Right lobe of liver (tissue), 6 donors: ENCODE measurements at regions not wholly inside any gene's neighbourhood (a gene's known extent, or its start where the extent isn't known, plus 50 kb on each side); places are given as distances from the start of the nearest gene placed in this dataset.

Experiments
- ATAC-seq, 4 donors: fragments of 200-7000 bp; cut with Tn5 transposase; one replicate each; pipeline ENCODE4 v1.9.1; 2020; ENCODE audit warnings: mild to moderate bottlenecking in 4 of 4, moderate library complexity in 4 of 4
- DNase-seq, 3 donors: peaks; one replicate each; pipeline ENCODE4 v3.0.0-alpha.2; 2020
- H3K27ac ChIP-seq, 3 donors: fragments of 200-600 bp; one replicate each; pipeline ENCODE4 v1.8.0; 2022
- H3K27me3 ChIP-seq, 2 donors: fragments of 200-600 bp; one replicate each; pipeline ENCODE4 v1.8.0; 2022
- H3K36me3 ChIP-seq, 4 donors: fragments of 200-600 bp; sonication (generic) in 1 of 4; one replicate each; pipeline versions ENCODE4 v1.5.1 to v1.8.0; 2017 to 2022; ENCODE audit warnings: control low read depth in 1 of 4
- H3K4me1 ChIP-seq, 4 donors: fragments of 200-600 bp; sonication (generic) in 1 of 4; one replicate each; pipeline versions ENCODE4 v1.5.1 to v1.8.0; 2017 to 2022; ENCODE audit warnings: control low read depth in 1 of 4
- H3K4me3 ChIP-seq, 3 donors: fragments of 200-600 bp; one replicate each; pipeline ENCODE4 v1.8.0; 2022
- H3K9me3 ChIP-seq, 4 donors: fragments of 200-600 bp; sonication (generic) in 1 of 4; one replicate each; pipeline versions ENCODE4 v1.5.1 to v1.8.0; 2017 to 2022; ENCODE audit warnings: control low read depth in 1 of 4
- POLR2A ChIP-seq: fragments of 450-650 bp; IDR thresholded peaks from one replicate; pipeline ENCODE4 v1.6.1; 2017; ENCODE audit warnings: antibody characterized with exemption, mild to moderate bottlenecking
- WGBS: methylation state at CpG from one replicate; pipeline ENCODE4 v1.1.6; 2018; ENCODE audit warnings: low coverage, low lambda C conversion rate; ENCODE audit not compliant: insufficient coverage; ENCODE audit errors: missing lambda C conversion rate; 5-methylcytosine and 5-hydroxymethylcytosine counted together
- intact Hi-C, 2 donors: fragments of 100-400 bp; cut with DNase I; formaldehyde crosslinking; loops; one replicate each; pipeline versions ENCODE4 v1.11.2 to v1.14.1; 2022
- TF ChIP-seq, protein P1 (sequence below), 4 donors: fragments of 200-600 bp in 3 of 4; fragments of 450-650 bp in 1 of 4; IDR thresholded peaks; one replicate each; pipeline versions ENCODE4 v1.5.1 to v1.8.0; 2016 to 2022; ENCODE audit warnings: antibody characterized with exemption in 4 of 4, mild to moderate bottlenecking in 2 of 4
- donor health status: DM: no; HTN: yes; CAD: no.
- donor health status: DM: no; HTN: no; CAD: no.
- donor health status: DM: no; HTN: no; CAD: no.
- donor health status: DM: no; HTN: yes; CAD: no.
- donor health status: DM: no; HTN: yes; CAD: no.

DNA sequence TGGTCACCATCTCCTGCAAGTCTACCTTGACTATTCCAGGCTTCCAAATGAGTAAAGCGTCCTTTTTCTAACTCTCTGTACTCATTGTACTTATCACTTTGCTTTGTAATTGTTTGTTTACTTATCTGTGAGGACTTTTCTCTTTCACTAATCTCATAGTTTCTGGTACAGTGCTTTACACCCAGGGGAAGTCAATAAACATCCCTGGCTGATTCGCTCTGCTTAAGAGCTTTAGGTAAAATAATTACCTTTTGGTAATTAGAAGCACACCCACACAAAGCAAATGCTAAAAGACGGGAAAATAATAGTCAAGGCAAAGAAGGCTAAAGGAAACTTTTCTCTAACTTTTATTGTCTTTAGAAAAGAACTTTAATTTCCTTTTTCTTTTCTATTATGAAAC, 466.9 kb upstream of the ROBO1 start:
- ATAC-seq = no peak
- 29% methylated on average over 3 of the region's 3 CpGs for WGBS
- TF ChIP-seq POLR2A = no peak
- TF ChIP-seq, protein P1, sequence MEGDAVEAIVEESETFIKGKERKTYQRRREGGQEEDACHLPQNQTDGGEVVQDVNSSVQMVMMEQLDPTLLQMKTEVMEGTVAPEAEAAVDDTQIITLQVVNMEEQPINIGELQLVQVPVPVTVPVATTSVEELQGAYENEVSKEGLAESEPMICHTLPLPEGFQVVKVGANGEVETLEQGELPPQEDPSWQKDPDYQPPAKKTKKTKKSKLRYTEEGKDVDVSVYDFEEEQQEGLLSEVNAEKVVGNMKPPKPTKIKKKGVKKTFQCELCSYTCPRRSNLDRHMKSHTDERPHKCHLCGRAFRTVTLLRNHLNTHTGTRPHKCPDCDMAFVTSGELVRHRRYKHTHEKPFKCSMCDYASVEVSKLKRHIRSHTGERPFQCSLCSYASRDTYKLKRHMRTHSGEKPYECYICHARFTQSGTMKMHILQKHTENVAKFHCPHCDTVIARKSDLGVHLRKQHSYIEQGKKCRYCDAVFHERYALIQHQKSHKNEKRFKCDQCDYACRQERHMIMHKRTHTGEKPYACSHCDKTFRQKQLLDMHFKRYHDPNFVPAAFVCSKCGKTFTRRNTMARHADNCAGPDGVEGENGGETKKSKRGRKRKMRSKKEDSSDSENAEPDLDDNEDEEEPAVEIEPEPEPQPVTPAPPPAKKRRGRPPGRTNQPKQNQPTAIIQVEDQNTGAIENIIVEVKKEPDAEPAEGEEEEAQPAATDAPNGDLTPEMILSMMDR (IDR thresholded peaks at IDR 0.05) = no peak
- Histone ChIP-seq H3K27ac (no peak overlapping the region), H3K4me1 (no peaks in the 10 kb centered on the region), H3K9me3 (no peaks in the 10 kb centered on the region), H3K36me3 (no peaks in the 10 kb centered on the region), H3K27me3 (no peaks in the 10 kb centered on the region), H3K4me3 (no peak overlapping the region)
- no peak for DNase-seq
- intact Hi-C loops = no loop called here

DNA sequence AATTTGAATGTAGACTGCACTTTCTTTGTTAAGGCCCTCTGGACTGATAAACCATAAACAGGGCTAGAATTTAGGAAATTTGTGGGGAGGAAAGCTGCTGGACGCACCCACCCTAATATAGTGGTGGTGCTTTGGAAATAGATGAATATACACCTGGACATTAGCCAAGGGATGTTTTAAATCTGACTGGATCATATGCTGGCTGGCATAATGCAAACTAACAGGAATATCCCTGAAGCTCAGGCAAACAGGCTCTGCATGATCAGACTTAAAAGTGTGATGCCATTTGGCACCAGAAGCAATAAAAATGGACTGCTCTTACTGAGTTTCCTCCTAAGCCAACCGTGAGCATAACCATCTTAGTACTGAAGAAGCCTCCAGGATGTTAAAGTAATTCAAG, 465.8 kb upstream of the ROBO1 start:
- H3K27ac ChIP-seq = no peak overlapping the region
- 27% methylated on average over 2 of the region's 2 CpGs for WGBS
- no peaks in the 10 kb centered on the region for H3K9me3 ChIP-seq
- no peak for TF ChIP-seq POLR2A
- TF ChIP-seq, protein P1 (IDR thresholded peaks at IDR 0.05) = no peak
- H3K4me1 ChIP-seq = no peaks in the 10 kb centered on the region
- no peak overlapping the region for H3K4me3 ChIP-seq
- DNase-seq (no peak), ATAC-seq (no peak)
- H3K27me3 ChIP-seq = no peaks in the 10 kb centered on the region
- H3K36me3 ChIP-seq = no peaks in the 10 kb centered on the region
- intact Hi-C loops = no loop called here

DNA sequence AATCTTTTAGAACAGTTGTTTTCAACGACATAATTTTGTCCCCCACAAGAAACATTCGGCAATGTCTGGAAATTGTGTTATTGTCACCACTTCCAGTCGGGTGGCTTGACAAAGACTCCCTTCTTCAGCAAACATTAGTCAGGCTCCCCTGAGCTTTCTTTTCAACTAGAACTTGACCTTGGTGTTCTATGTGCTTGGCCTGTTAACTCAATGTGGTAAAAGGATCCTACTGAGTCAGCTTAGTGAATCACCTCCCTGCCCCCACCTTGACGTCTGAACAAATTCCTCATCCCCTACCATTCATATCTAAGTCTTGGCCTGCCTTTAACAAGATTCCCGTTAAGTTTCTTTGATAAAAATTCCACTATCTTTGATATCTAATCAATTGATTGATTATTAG, 465.0 kb upstream of the ROBO1 start:
- TF ChIP-seq POLR2A = no peak
- TF ChIP-seq, protein P1 (IDR thresholded peaks at IDR 0.05) = no peak
- no peak for ATAC-seq
- no peaks in the 10 kb centered on the region for H3K9me3 ChIP-seq
- DNase-seq = no peak
- no peaks in the 10 kb centered on the region for H3K4me1 ChIP-seq
- WGBS = 39% methylated on average over 5 of the region's 5 CpGs
- intact Hi-C loops = no loop called here
- H3K36me3 ChIP-seq = no peaks in the 10 kb centered on the region
- no peak overlapping the region for H3K27ac ChIP-seq
- H3K27me3 ChIP-seq = no peaks in the 10 kb centered on the region
- H3K4me3 ChIP-seq = no peak overlapping the region

DNA sequence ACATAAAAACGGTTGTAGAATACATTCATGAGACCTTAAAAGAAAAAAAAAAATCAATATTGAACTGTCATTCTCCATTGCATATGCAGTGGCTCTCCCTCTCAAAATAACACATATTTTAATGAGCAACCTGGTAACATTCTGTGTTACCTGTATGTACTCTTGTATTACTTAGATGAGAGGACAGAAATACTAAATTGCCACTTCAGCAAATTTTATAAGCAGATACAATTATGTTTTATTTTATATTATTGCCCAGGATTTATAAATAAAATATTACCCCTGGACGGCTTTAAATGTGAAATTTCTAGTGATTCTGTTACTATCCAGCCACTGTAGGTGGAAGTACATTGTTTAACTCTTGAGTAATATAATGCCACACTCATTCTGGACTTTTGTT, 463.2 kb upstream of the ROBO1 start:
- H3K4me3 ChIP-seq = no peak overlapping the region
- ATAC-seq = no peak
- H3K27ac ChIP-seq = no peak overlapping the region
- no peaks in the 10 kb centered on the region for H3K9me3 ChIP-seq
- no peak for TF ChIP-seq POLR2A
- TF ChIP-seq, protein P1 (IDR thresholded peaks at IDR 0.05) = no peak
- no peaks in the 10 kb centered on the region for H3K4me1 ChIP-seq
- H3K36me3 ChIP-seq = no peaks in the 10 kb centered on the region
- no peaks in the 10 kb centered on the region for H3K27me3 ChIP-seq
- WGBS = 32% methylated on average over 2 of the region's 2 CpGs
- intact Hi-C loops = no loop called here
- no peak for DNase-seq

DNA sequence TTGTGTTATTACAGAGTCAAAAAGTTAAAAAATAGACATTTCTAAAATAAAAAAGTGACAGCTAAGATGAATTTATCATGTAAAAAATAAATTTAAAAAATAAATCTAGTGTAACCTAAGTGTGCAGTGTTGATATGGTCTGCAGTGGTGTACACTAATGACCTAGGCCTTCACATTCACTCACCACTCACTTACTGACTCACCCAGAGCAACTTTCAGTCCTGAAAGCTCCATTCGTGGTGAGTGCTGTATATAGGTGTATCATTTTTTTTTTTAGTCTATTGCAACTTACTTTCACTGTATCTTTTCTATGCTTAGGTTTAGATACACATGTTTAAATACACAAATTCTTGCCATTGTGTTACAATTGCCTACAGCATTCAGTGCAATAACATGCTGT, 459.4 kb upstream of the ROBO1 start:
- Histone ChIP-seq H3K9me3 (no peaks in the 10 kb centered on the region), H3K36me3 (no peaks in the 10 kb centered on the region), H3K4me3 (no peak overlapping the region), H3K4me1 (no peaks in the 10 kb centered on the region), H3K27ac (no peak overlapping the region), H3K27me3 (peaks cover 0 to 6% of the 10 kb centered on the region in 2 donors)
- TF ChIP-seq POLR2A = no peak
- TF ChIP-seq, protein P1 (IDR thresholded peaks at IDR 0.05) = no peak
- 13% methylated on average over 1 of the region's 1 CpG for WGBS
- ATAC-seq (no peak), DNase-seq (no peak)
- intact Hi-C loops = no loop called here
